ENCODE measurements at regions not wholly inside any gene's neighbourhood (a gene's known extent, or its start where the extent isn't known, plus 50 kb on each side); places are given as distances from the start of the nearest gene placed in this dataset.
"Not testable (repeated sequence)": the region's sequence is repeated elsewhere in the genome, so short reads cannot be mapped to it uniquely, and the experiment has no call there.

- no peak for DNase-seq
These were observed 364.1 kb downstream of the MAGEB5 start for GRCh38 chrX:26580021-26580420.

GRCh38 chrX:26574234-26574633, 358.3 kb downstream of the MAGEB5 start:
- no peak for DNase-seq

- DNase-seq, result no peak
These were observed 346.2 kb downstream of the MAGEB5 start for GRCh38 chrX:26562156-26562555.

GRCh38 chrX:26559855-26560254, 343.9 kb downstream of the MAGEB5 start:
- no peak for DNase-seq

GRCh38 chrX:26558719-26559386, 342.9 kb downstream of the MAGEB5 start:
- DNase-seq, result peak; percentile 2

- DNase-seq, result peak; percentile 8
These were observed 341.8 kb downstream of the MAGEB5 start for GRCh38 chrX:26557691-26558321.

GRCh38 chrX:26525768-26526167, 309.8 kb downstream of the MAGEB5 start:
- DNase-seq, result not testable (repeated sequence)

GRCh38 chrX:26522501-26522900, 306.5 kb downstream of the MAGEB5 start:
- DNase-seq, result no peak

GRCh38 chrX:26511589-26512363, 295.8 kb downstream of the MAGEB5 start:
- DNase-seq, result no peak

GRCh38 chrX:26470941-26471340, 255.0 kb downstream of the MAGEB5 start:
- DNase-seq, result no peak

- no peak for DNase-seq
These were observed 250.4 kb downstream of the MAGEB5 start for GRCh38 chrX:26466387-26466786.

GRCh38 chrX:26445288-26445687, 229.3 kb downstream of the MAGEB5 start:
- DNase-seq, result no peak

GRCh38 chrX:26444417-26444816, 228.4 kb downstream of the MAGEB5 start:
- not testable (repeated sequence) for DNase-seq

- no peak for DNase-seq
These were observed 226.4 kb downstream of the MAGEB5 start for GRCh38 chrX:26442340-26442739.

- DNase-seq, result no peak
These were observed 198.6 kb downstream of the MAGEB5 start for GRCh38 chrX:26414534-26414933.

GRCh38 chrX:26411045-26411444, 195.1 kb downstream of the MAGEB5 start:
- no peak for DNase-seq

GRCh38 chrX:26409636-26410035, 193.7 kb downstream of the MAGEB5 start:
- DNase-seq, result no peak

- no peak for DNase-seq
These were observed 171.9 kb downstream of the MAGEB5 start for GRCh38 chrX:26387906-26388305.

GRCh38 chrX:26376037-26376708, 160.2 kb downstream of the MAGEB5 start:
- no peak for DNase-seq

GRCh38 chrX:26375346-26375745, 159.4 kb downstream of the MAGEB5 start:
- no peak for DNase-seq

- no peak for DNase-seq
These were observed 157.9 kb downstream of the MAGEB5 start for GRCh38 chrX:26373829-26374228.

- DNase-seq, result no peak
These were observed 137.0 kb downstream of the MAGEB5 start for GRCh38 chrX:26352891-26353430.

GRCh38 chrX:26347171-26347570, 131.2 kb downstream of the MAGEB5 start:
- DNase-seq, result no peak
